Osteocyte (in vitro differentiated cells): ENCODE measurements at regions not wholly inside any gene's neighbourhood (a gene's known extent, or its start where the extent isn't known, plus 50 kb on each side); places are given as distances from the start of the nearest gene placed in this dataset.

Source experiments
- DNase-seq: peaks from one replicate; pipeline ENCODE4 v3.0.0; 2021; ENCODE audit warnings: mixed read lengths; ENCODE audit not compliant: unreplicated experiment; ENCODE audit errors: extremely low spot score
- H3K27ac Mint-ChIP-seq: one replicate; pipeline ENCODE4 v1.8.0; 2021; ENCODE audit warnings: mild to moderate bottlenecking, mixed read lengths; ENCODE audit not compliant: unreplicated experiment
- H3K27me3 Mint-ChIP-seq: one replicate; pipeline ENCODE4 v1.8.0; 2021; ENCODE audit warnings: mixed read lengths; ENCODE audit not compliant: unreplicated experiment
- H3K36me3 Mint-ChIP-seq: one replicate; pipeline ENCODE4 v1.8.0; 2021; ENCODE audit warnings: mixed read lengths; ENCODE audit not compliant: unreplicated experiment
- H3K4me1 Mint-ChIP-seq: one replicate; pipeline ENCODE4 v1.8.0; 2021; ENCODE audit warnings: mixed read lengths; ENCODE audit not compliant: unreplicated experiment
- H3K4me3 Mint-ChIP-seq: one replicate; pipeline ENCODE4 v1.8.0; 2021; ENCODE audit warnings: mild to moderate bottlenecking, moderate library complexity, mixed read lengths; ENCODE audit not compliant: unreplicated experiment
- H3K9me3 Mint-ChIP-seq: one replicate; pipeline ENCODE4 v1.8.0; 2021; ENCODE audit warnings: mixed read lengths; ENCODE audit not compliant: unreplicated experiment
- TF ChIP-seq, protein P1 (sequence below): fragments of 200-600 bp; sonication (generic); IDR thresholded peaks from 2 replicates; pipeline ENCODE4 v1.5.0; 2021; ENCODE audit warnings: antibody characterized with exemption, mild to moderate bottlenecking, moderate library complexity

DNA sequence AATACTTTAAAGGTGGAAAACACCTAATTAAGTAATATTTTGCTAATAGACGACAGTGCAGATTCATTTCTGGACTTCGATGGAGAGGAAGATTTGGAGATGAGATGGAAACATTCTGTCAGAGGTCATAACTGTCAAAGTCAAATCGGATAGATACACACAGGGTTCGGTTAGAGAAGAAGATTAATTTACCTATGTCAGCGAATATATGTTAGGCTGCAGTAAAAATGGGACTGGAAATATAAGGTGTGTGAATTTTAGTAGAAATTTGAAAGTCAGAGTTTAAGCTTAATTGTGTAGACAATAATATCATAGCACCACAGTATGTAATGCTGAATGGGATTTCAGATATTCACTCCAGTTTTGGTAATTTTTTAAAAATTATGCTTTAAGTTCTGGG lies 1020.3 kb upstream of the ACO1 start:
- Mint-ChIP-seq H3K27me3 (peaks cover 13% of the 10 kb centered on the region), H3K4me3 (no peak overlapping the region), H3K36me3 (no peaks in the 10 kb centered on the region), H3K27ac (no peak overlapping the region), H3K9me3 (no peaks in the 10 kb centered on the region), H3K4me1 (no peaks in the 10 kb centered on the region)
- DNase-seq: no peak
- TF ChIP-seq, protein P1, sequence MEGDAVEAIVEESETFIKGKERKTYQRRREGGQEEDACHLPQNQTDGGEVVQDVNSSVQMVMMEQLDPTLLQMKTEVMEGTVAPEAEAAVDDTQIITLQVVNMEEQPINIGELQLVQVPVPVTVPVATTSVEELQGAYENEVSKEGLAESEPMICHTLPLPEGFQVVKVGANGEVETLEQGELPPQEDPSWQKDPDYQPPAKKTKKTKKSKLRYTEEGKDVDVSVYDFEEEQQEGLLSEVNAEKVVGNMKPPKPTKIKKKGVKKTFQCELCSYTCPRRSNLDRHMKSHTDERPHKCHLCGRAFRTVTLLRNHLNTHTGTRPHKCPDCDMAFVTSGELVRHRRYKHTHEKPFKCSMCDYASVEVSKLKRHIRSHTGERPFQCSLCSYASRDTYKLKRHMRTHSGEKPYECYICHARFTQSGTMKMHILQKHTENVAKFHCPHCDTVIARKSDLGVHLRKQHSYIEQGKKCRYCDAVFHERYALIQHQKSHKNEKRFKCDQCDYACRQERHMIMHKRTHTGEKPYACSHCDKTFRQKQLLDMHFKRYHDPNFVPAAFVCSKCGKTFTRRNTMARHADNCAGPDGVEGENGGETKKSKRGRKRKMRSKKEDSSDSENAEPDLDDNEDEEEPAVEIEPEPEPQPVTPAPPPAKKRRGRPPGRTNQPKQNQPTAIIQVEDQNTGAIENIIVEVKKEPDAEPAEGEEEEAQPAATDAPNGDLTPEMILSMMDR: no peak

DNA sequence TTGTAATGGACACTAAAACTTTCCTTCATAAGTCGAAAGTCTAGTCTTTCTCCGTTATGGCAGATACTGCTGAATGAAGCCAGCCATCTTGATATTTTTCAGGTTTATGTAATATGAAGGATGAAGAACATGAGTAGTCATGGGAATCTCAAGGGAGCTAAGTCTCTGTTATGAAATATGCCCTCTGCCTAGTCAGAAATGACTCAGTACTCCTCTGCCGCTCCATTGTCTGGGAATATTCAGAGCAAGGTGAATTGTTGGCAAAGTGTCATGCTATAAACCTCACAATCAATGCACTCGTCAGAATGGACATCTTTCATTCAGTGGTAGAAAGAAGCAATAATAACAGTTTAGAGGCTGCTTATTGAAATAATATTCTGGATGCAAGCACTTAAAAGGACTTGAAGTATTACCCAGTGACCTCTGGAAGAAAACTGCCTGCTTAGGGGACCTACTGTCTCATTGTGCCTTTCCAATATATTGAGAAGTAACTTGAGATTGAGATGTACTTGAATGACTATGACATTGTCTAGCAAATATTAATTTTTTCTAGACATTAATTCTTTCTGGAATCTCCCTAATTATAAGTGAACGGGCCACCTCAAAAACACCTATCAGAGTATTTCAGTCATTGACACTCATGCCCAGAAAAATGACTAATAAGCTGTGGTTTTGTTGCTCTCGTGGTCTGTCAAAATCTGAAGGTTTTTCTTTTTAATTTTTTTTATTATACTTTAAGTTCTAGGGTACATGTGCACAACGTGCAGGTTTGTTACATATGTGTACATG lies 1011.5 kb upstream of the ACO1 start:
- DNase-seq: no peak

DNA sequence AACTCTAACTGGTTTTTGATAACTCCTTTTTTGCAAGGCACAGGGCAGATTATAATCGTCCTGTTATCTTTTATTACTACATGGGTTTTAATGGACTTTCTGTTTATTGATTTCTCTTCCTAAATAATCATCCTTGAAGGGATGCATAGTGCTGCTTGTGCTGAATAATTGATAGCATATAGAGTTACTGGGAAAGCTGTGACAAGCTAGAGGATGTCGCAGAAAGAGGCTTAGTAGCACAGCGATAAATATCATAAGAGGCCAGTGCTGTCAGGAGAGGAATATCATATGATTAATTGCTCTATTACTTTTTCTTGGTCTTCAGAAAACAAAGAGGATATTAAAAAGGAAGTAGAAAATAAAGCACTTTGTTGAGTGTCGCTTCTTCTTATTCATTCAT lies 1007.1 kb upstream of the ACO1 start:
- Mint-ChIP-seq H3K4me1 (no peaks in the 10 kb centered on the region), H3K27ac (no peak overlapping the region), H3K9me3 (no peaks in the 10 kb centered on the region), H3K36me3 (no peaks in the 10 kb centered on the region), H3K27me3 (peaks cover 3% of the 10 kb centered on the region), H3K4me3 (no peak overlapping the region)
- TF ChIP-seq, protein P1: no peak
- no peak for DNase-seq

More for the DNA sequence above, 1011.5 kb upstream of the ACO1 start:
- H3K9me3 Mint-ChIP-seq: no peaks in the 10 kb centered on the region
- H3K4me1 Mint-ChIP-seq: no peaks in the 10 kb centered on the region
- TF ChIP-seq, protein P1: no peak
- peaks cover 9% of the 10 kb centered on the region for H3K27me3 Mint-ChIP-seq
- H3K36me3 Mint-ChIP-seq: no peaks in the 10 kb centered on the region
- H3K4me3 Mint-ChIP-seq: no peak overlapping the region
- H3K27ac Mint-ChIP-seq: no peak overlapping the region

DNA sequence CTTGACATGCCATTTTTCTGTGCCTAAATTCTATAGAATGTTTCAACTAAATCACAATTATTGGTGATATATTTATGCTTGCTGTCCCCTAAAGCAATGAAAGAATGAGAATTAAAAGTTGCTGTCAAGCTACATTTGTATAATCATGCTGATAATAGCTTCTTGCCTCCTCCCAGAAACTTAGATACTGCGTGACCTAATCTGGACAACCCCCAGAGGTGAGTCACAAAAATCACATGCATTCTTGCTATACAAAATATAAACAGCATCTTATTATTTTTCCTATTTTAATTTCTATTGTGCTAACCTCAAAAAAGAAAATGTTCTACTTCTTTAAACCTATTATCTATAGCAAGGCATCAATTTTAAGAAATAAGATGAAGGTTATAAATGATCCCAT lies 995.8 kb upstream of the ACO1 start:
- no peak for DNase-seq
- TF ChIP-seq, protein P1: no peak
- Mint-ChIP-seq H3K27me3 (peaks cover 20% of the 10 kb centered on the region), H3K36me3 (no peaks in the 10 kb centered on the region), H3K4me3 (no peak overlapping the region), H3K4me1 (no peaks in the 10 kb centered on the region), H3K9me3 (no peaks in the 10 kb centered on the region), H3K27ac (no peak overlapping the region)

DNA sequence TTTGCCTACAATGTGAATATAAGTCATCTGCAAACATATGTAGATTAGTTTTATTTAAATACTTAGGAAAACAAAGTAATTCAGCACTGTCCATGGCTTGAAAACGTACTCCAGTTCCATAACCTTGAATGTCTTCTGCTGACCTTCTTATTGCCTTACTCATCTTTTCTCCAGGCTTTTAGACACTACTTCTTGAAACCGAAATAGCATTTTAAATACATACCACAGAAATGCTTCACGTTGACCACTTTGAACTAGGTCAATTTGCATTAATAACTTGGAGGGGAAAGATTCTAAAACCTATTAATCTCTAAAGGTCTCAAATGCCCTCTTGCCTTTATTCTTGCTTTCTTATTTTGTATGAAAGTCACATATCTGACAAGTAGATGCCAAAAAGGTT lies 995.4 kb upstream of the ACO1 start:
- no peak for DNase-seq
- Mint-ChIP-seq H3K4me1 (no peaks in the 10 kb centered on the region), H3K27ac (no peak overlapping the region), H3K9me3 (no peaks in the 10 kb centered on the region), H3K4me3 (no peak overlapping the region), H3K36me3 (no peaks in the 10 kb centered on the region), H3K27me3 (peaks cover 20% of the 10 kb centered on the region)
- TF ChIP-seq, protein P1: no peak
